Stomach (tissue), 8 donors: ENCODE measurements at regions not wholly inside any gene's neighbourhood (a gene's known extent, or its start where the extent isn't known, plus 50 kb on each side); places are given as distances from the start of the nearest gene placed in this dataset.
A peak's percentile ranks its signal among the peaks of the same experiment; 100 is the strongest.

ENCODE experiments used
- DNase-seq, 2 donors: peaks; one replicate each; pipeline versions ENCODE4 v3.0.0 to v3.0.0-alpha.2; 2013 to 2019
- H3K27ac ChIP-seq, 5 donors: fragments of 200-600 bp in 4 of 5; sonication (generic) in 4 of 5; one replicate each; pipeline ENCODE4 v1.5.1; 2013 to 2019; ENCODE audit warnings: mild to moderate bottlenecking in 1 of 5, moderate library complexity in 1 of 5
- H3K27me3 ChIP-seq, 3 donors: fragments of 200-600 bp; sonication (generic); one replicate each; pipeline ENCODE4 v1.5.1; 2017 to 2019; ENCODE audit warnings: mixed run types in 1 of 3
- H3K36me3 ChIP-seq, 4 donors: fragments of 200-600 bp; sonication (generic); 1 replicate in 3 of 4; 2 replicates in 1 of 4; pipeline ENCODE4 v1.5.1; 2016 to 2019
- H3K4me1 ChIP-seq, 4 donors: fragments of 200-600 bp; sonication (generic); one replicate each; pipeline ENCODE4 v1.5.1; 2016 to 2019
- H3K4me3 ChIP-seq, 4 donors: fragments of 200-600 bp; sonication (generic) in 3 of 4; one replicate each; pipeline ENCODE4 v1.5.1; 2016 to 2019; ENCODE audit warnings: mild to moderate bottlenecking in 1 of 4
- H3K9me3 ChIP-seq, 4 donors: fragments of 200-600 bp; sonication (generic); one replicate each; pipeline ENCODE4 v1.5.1; 2016 to 2019
- CTCF ChIP-seq, 7 experiments: fragments of 450-650 bp in 4 of 7; fragments of 200-600 bp in 3 of 7; sonication (generic) in 3 of 7; IDR thresholded peaks; one replicate each; pipeline ENCODE4 v1.5.1; 2016 to 2019; ENCODE audit warnings: antibody characterized with exemption in 7 of 7, control low read depth in 2 of 7, mild to moderate bottlenecking in 1 of 7
- EP300 ChIP-seq: sonication (generic); formaldehyde crosslinking; IDR thresholded peaks from one replicate; pipeline ENCODE4 v1.6.1; 2017; ENCODE audit warnings: antibody characterized with exemption
- POLR2A ChIP-seq, 4 donors: fragments of 450-650 bp; IDR thresholded peaks; one replicate each; pipeline ENCODE4 v1.6.1; 2016; ENCODE audit warnings: antibody characterized with exemption in 4 of 4, control low read depth in 2 of 4, mild to moderate bottlenecking in 1 of 4, moderate library complexity in 1 of 4
- POLR2AphosphoS5 ChIP-seq, 3 donors: sonication (generic); formaldehyde crosslinking; IDR thresholded peaks; one replicate each; pipeline ENCODE4 v1.6.1; 2016; ENCODE audit warnings: antibody characterized with exemption in 3 of 3
- WGBS, 5 donors: extraction: QIAGEN DNeasy Blood & Tissue Kit in 3 of 5; methylation state at CpG; one replicate each; pipeline versions ENCODE4 v1.1.5 to v1.1.7; 2013 to 2018; 5-methylcytosine and 5-hydroxymethylcytosine counted together
- intact Hi-C: fragments of 100-400 bp; cut with DNase I; formaldehyde crosslinking; loops from one replicate; pipeline ENCODE4 v1.15.1; 2023; ENCODE audit warnings: low total_unique reads
- donor health status: healthy with polysubstance abuse.
- donor health status: Bipolar disorder and iron deficiency.
- donor health status: healthy.

GRCh38 chr9:28121366-28121765, 548.1 kb upstream of the C9orf72 start:
- Histone ChIP-seq H3K36me3 (no peaks in the 10 kb centered on the region), H3K27me3 (no peaks in the 10 kb centered on the region), H3K9me3 (no peaks in the 10 kb centered on the region), H3K27ac (no peak overlapping the region), H3K4me3 (no peak overlapping the region), H3K4me1 (no peaks in the 10 kb centered on the region)
- peak in 1 of 2 donors; percentile 10 for DNase-seq
- intact Hi-C loops = no loop called here
- TF ChIP-seq CTCF (IDR thresholded peaks at IDR 0.05) (no peak), EP300 (no peak), POLR2AphosphoS5 (IDR thresholded peaks at IDR 0.05) (no peak), POLR2A (IDR thresholded peaks at IDR 0.05) (no peak)
- WGBS, 5 donors = 31 to 40% (median 35%) methylated on average over 3 of the region's 3 CpGs

GRCh38 chr9:28124917-28125316, 551.6 kb upstream of the C9orf72 start:
- no peak for TF ChIP-seq CTCF (IDR thresholded peaks at IDR 0.05)
- TF ChIP-seq EP300 = no peak
- no peak for TF ChIP-seq POLR2A (IDR thresholded peaks at IDR 0.05)
- TF ChIP-seq POLR2AphosphoS5 (IDR thresholded peaks at IDR 0.05) = no peak
- H3K4me3 ChIP-seq = no peak overlapping the region
- intact Hi-C loops = no loop called here
- no peaks in the 10 kb centered on the region for H3K4me1 ChIP-seq
- H3K27ac ChIP-seq = no peak overlapping the region
- no peak for DNase-seq
- H3K36me3 ChIP-seq = no peaks in the 10 kb centered on the region
- H3K27me3 ChIP-seq = no peaks in the 10 kb centered on the region
- H3K9me3 ChIP-seq = no peaks in the 10 kb centered on the region

- TF ChIP-seq POLR2A (IDR thresholded peaks at IDR 0.05) = no peak
- no peak for TF ChIP-seq CTCF (IDR thresholded peaks at IDR 0.05)
- 35 to 47% (median 42%) methylated on average over 3 of the region's 3 CpGs for WGBS, 5 donors
- no peak overlapping the region for H3K27ac ChIP-seq
- no peak for DNase-seq
- no peaks in the 10 kb centered on the region for H3K9me3 ChIP-seq
- H3K36me3 ChIP-seq = no peaks in the 10 kb centered on the region
- H3K4me3 ChIP-seq = no peak overlapping the region
- no peaks in the 10 kb centered on the region for H3K27me3 ChIP-seq
- no peaks in the 10 kb centered on the region for H3K4me1 ChIP-seq
- intact Hi-C loops = no loop called here
Measured at GRCh38 chr9:28127101-28127500, 553.8 kb upstream of the C9orf72 start.

GRCh38 chr9:28134446-28134976, 561.2 kb upstream of the C9orf72 start:
- H3K4me3 ChIP-seq = no peak overlapping the region
- no peak for TF ChIP-seq EP300
- TF ChIP-seq POLR2AphosphoS5 (IDR thresholded peaks at IDR 0.05) = no peak
- no peak for TF ChIP-seq CTCF (IDR thresholded peaks at IDR 0.05)
- no peak for TF ChIP-seq POLR2A (IDR thresholded peaks at IDR 0.05)
- H3K27ac ChIP-seq = no peak overlapping the region
- H3K4me1 ChIP-seq = peaks cover 0 to 5% (median 0%) of the 10 kb centered on the region in 4 donors
- intact Hi-C loops = no loop called here
- no peaks in the 10 kb centered on the region for H3K27me3 ChIP-seq
- H3K9me3 ChIP-seq = no peaks in the 10 kb centered on the region
- no peaks in the 10 kb centered on the region for H3K36me3 ChIP-seq
- peak in 1 of 2 donors; percentile 27 for DNase-seq
- WGBS, 5 donors = 28 to 59% (median 43%) methylated on average over 8 of the region's 8 CpGs
